CD4-positive, alpha-beta T cell treated with Interleukin-21 for 1 hour (primary cell): ENCODE measurements at regions not wholly inside any gene's neighbourhood (a gene's known extent, or its start where the extent isn't known, plus 50 kb on each side); places are given as distances from the start of the nearest gene placed in this dataset.

ENCODE experiments used
- DNase-seq: peaks from one replicate; pipeline ENCODE4 v3.0.0-alpha.2; 2020

DNA sequence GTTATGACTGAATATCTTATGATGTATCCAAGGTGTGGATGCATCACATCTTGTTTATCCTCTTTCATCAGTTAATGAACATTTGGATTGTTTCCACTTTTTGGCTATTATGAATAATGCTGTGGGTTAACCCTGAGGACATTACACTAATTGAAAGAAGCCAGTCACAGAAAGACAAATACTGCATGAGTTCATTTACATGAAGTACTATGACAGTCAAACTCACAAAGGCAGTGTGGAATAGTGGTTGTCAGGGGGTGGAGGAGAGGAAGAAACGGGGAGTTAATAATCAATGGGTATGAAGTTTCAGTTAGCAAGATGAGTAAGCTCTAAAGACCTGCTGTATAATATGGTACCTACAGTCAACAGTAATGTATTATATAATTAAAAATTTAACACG, 409.4 kb upstream of the CTNND2 start:
- DNase-seq, result no peak

DNA sequence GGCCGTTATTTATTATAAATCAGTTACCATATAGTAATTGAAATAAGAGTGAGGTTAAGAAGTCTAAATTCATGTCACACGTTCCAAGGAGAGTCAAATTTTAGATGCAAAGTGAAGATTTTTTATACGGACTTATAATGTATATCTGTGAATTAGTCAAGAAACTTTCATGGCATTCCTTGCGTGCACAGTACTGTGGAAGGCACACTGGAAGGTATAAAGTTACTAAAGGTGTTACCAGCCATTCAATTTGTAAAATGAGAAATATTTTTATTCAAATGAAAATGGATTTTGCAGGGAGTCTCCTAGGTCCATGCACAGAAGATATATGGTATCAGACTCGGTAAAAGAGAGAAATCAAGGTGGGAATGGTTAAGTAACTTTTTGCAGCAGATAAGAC, 408.1 kb upstream of the CTNND2 start:
- no peak for DNase-seq

DNA sequence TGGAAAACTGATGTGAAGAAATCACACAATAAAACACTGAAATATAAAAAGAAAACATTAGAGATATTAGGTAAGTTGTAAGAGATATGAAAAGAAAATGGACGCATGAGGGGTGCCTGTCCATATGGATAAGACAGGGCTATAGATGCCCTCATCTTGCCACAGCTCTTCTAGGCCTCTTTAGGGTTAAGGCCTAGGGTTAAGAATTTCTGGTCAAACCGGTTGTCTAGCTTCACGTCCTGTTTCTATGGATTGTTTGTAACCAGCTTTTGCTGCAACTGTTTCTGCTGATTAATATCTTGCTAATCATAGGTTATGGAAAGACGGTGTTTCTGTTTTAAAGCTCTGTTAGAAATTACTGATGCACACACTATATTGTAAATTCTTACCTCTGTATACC, 389.9 kb upstream of the CTNND2 start:
- DNase-seq, result no peak

DNA sequence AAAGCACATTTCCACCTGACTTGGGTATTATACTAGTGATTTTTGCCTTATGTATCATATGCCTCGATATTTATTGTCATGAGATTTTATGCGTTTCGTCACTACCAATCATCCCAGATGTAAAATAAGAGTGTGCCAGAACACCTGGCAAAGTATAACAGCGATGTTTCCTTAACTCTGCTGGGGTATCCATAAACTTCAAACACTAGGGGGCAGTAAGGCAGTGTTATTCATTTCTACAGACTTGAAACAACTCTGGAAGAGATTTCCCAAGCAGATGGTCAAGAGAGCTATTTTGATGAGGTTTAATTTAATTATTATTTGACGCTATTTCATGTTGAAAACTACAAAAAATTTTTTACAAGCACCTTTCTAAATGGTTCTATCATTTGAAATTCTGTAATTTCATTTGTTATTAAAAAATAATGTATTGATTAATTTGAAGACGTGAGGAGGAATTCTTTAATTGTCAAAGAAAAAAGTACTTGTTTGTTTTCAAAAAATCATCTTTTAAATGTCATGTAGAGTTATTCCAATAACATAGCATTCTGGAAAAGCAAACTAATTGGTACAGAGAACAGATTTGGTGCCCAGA, 388.5 kb upstream of the CTNND2 start:
- DNase-seq, result no peak

DNA sequence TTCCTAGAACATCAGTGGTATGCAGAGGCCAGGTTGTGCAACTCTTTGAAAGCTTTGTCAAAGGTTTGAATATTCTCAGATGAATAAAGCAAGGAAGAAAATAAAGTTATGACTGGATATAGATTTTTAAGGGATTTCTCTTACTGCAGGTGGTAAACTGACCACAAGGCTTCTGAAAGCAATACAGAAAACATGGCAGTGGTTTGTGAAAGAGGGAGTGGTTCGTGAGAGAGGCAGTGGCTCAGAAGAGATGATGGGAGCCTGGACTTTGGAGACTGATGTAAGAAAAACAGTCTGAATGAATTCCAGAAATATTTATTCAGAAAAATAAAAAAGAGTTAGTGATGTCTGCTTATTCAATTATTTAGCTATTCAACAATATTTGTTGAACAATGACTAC, 380.4 kb upstream of the CTNND2 start:
- no peak for DNase-seq

DNA sequence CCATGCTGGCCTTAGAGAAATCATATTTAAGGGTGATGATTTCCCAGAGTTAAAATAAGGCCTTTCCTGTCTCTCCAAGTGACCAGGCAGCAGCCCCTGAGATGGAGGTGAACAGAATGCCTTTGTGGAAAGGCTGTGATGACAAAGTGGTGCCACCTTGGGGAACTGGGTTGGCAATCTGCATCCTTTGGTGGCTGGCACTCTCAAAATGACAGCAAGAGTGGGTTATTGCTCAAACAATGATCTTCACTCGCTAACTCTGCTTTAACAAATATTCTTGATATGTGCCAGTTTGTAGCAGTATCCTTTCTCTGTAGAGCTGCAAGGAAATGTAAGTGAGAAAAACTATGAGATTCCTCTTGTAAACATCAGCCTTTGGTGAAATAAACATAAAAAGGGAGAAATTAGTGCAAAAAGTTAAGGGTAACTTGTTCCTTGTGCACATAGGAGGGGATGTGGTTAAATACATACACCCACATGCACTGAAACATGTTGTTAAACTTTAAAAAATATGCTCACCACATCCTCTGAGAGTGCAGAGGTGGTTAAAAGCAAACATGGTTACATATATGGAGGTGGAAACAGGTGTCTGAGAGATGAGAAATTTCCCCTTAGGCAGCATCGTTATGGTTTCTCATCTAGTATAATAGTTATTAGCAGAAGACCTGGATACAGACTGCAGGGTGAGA, 373.4 kb upstream of the CTNND2 start:
- no peak for DNase-seq

DNA sequence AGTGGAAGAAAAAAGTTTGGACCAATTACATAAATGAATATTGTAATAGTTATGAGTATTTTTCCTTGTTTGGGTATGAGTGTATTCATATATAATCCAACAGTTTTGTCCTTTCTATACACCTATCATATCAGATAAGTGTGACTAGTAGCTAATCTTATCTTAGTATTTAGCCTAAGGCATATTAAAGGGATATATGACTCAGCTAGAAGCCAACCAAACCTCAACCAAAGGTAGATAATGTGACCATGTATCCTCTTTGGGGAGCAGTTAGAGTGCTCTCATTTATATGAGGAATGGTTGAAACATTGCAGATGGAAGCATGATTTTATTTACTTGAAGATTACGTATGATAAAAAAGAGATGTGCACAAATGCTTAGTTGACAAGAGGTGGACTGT, 370.0 kb upstream of the CTNND2 start:
- DNase-seq, result no peak

DNA sequence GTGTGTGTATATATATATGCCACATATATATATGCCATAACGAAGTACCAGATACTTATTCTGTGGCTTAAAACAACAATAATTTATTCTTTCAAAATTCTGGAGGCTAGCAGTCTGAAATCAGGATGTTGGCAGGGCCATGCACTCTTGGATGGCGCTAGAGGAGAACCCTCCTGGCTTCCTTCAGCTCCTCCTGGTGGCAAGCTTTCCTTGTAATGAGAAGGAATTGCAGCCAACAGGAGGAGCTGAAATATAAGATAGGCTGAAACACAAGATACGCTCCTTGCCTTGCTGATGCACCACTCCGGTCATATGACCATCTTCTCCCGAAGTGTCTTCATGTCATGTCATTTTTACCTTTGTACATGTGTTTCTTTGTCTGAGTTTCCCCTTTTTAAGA, 368.1 kb upstream of the CTNND2 start:
- DNase-seq, result no peak

DNA sequence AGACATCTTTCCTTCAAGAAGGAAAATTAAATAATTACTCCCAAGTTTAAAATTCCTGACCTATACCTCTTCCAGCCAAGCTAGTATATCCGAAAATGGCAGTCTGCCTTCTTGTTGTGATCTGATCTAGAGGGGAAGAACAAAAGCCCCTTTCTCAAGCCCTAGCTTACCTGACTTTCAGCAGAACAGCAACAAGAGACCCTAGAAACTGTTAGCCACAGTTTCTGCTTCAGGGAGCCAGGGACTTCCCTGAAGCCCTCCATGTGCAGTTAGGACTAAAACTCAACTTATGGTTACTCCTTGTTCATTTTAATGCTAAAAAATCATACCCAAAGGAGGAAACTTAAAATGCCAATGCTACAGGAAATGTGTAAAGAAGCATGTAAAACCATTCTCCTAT, 366.7 kb upstream of the CTNND2 start:
- DNase-seq, result no peak

DNA sequence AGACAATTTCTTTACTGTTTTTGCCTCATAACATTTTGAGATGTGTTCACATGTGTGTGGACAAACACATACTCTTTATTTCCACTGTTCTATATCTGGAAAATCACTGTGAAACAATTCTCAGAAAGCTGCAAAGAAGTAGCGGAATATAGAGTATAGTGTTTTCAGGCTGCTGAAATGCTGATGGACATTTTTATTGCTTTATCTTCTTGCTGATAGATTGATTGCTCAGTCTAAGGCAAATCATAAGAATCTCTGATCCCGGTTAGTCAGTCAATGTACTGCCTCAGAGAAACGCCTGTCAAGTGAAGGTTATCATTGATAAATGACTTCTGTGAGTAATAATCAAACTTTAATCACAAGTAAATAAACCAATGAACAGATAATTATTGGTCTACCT, 364.9 kb upstream of the CTNND2 start:
- no peak for DNase-seq

DNA sequence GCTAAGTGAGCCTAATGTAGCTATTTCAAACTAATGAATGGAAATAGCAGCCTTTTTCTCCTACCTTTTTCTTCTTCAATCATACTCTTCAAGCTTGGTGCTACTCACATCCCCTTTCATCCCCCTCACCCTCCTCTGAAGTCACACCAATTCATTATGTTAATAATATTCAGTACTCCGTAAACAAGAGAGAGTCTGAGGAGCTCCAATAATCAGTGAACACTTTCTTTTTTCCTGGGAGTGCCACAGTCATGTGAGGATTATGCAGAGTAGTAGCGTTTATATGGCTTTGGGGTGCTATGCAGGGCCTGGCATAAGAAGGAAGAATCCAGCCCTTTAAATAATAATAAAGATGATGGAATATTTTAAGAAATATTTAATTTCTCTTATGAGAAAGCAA, 354.3 kb upstream of the CTNND2 start:
- DNase-seq, result no peak

DNA sequence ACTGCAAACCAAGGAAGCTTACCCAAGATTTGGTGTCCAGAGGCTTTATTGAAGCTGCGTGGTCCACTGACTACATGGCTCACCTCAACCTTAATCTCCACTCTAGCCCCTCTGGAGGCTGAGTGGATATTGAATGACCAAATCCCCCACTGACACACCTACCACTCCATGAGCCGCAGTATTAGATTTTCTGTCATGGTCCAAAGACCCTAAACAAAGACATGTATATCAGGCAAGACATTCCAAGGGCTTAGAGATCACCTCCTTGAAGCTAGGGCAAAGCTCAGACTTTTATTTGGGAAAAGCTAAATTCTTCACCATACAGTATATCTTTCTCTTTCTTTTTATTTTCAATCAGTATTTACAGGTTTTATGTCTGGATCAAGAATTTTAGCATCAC, 346.2 kb upstream of the CTNND2 start:
- no peak for DNase-seq

DNA sequence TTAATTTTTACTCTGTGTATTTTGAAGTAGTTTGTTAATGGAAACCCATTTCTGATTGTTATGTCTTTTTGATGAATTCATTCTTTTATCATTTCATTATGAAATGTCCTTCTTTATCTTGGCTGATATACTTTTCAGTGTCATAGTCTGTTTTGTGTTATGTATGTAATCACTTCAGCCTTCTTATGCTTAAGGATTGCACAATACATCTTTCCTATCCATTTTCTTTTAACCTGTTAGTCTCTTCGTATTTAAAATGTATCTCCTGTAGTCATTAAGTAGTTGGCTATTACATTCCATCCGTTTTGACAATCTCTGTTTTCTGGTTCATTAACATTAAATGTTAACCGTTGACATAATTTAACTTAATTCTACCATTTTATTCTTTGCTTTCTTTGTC, 344.6 kb upstream of the CTNND2 start:
- DNase-seq, result no peak

DNA sequence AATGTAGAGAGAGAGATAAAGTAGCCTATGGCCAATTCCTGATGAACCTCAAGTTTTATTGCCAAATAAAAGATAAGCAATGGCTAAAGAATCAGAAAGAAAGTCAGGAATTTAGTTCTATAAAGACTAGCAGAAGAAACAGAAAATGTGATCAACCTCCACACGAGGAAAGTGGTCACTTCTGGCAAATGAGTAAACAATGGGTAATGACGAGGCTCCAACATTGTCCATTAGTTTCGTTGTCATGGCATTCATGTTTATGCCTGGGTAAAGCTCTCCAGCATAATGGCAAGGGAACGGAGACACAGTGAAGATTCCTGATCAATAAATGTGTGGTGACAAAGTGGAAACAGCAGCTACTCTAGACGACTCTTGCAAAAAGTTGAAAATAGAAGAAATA, 341.8 kb upstream of the CTNND2 start:
- no peak for DNase-seq

DNA sequence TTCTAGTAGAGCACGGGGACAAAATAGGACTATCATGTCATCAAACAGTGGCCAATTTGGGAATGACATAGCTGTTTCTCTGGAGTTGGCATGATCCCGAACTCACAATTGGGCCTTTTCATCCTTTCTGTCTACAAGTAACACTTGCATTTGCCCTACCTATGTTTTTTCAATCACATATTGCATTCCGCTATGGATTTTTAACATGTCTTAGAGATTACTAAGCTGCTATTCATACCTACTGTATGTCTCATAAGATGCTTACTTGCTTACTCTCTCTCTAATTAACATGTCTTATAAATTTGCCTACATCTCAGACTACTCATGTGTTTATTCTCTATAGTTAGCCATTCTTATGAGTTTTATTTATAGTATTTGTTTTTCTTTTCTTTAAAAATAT, 341.2 kb upstream of the CTNND2 start:
- no peak for DNase-seq

DNA sequence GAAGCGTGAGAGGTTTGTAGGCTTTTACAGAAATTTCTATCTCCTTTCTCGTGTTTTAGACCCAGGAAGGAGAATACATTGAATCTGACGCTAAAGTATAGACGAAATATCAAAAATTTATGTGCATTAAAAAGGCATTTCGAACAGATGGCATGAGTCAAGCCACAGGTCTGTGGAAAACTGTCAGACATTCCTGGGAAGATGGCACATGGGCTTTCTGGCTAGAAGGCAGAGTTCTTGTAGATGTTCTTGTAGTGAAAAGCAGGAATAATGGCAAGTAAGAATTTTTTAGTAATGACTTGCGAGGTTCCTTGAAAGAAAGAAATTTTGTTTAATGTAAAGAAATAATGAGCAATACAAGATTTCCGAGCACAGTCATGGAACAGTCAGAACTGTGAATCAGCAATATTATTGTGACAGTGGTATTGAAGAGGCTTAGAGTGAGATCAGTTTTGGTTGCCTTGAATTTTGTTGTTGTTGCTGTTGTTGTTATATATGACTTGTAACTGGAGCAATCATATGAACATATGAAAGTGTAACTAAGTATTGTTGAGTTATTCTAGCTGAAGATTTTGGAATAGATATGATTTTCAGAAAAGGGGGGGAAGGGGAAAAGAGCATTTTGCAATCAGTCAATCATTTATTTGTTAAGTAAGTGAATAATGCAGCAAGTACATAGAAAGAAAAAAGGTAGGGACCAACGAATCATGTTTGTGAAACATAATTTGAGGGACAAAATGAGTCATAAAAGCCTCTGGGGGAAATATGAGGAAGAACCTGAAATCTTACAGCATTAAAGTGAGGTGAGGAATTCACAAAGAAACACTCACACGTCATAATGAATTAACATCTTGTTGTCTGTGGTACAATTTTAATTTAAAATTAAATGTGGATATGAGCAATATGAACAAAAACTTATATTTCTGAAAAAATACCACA, 339.0 kb upstream of the CTNND2 start:
- DNase-seq, result no peak

DNA sequence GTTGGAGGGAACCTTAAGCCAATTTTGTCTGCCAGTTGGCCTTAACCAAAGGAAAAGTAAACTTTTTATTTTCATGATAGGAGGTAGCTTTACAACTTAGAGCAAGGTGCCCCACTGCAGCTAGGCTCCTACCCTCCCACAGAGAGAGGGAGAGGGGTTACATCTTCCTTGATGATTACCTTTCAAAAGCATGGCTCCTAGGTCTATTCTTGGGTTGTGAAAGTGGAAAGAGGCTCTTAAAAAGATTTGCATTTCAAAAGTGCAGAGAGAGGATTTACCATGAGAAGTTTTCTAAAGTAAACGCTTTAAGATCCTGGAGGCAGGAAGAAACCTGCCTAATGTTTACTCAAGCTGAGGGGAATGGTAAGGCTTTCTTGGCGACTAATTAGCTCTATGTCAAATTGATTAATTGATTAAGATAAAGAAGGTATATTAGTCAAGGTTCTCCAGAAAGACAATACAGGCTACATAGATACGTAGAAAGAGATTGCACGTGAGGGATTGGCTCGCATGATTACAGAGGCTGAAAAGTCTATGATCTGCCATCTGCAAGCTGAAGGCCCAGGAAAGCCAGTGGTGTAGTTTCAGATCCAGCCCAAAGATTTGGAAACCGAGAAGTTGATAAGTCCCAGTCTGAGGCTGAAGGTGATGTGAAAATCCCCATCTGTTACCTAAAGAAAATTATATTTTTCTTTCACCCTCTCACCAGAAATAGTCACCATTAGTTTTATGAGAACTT, 333.8 kb upstream of the CTNND2 start:
- no peak for DNase-seq

DNA sequence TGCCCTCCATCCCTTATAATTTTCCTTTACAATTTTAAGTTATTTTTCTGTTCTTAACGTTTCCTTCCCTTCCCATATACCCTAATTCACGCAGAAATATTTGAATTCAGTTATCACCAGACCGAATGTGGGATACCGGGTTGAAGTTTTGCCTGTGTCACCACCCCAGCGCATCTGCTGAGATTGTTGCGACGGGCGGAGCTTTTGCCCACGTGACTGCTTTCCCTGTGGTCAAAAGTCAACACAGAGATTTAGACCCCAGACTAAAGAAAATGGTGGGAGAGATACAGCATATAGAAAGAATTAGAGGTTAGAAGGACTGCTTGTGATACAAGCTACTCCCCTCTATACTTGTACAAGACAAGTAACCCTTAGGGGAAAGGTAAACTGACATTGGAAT, 326.4 kb upstream of the CTNND2 start:
- no peak for DNase-seq

DNA sequence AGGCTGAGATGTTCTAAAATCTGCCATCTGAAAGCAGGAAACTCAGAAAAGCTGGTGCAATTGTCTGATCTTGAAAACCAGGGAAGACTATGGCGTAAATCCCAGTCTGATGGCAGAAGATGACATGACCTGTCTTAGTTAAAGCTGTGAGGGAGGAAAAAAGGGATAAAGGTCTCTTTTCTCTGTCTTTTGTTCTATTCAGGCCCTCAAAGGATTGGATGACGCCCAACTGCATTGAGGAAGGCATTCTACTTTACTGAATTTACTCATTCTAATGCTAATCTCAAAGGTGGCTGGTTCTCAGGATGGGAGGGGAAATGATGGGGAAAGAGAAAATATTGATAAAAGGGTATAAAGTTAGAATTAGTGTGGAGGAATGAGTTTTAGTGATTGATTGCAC, 312.8 kb upstream of the CTNND2 start:
- DNase-seq, result no peak

DNA sequence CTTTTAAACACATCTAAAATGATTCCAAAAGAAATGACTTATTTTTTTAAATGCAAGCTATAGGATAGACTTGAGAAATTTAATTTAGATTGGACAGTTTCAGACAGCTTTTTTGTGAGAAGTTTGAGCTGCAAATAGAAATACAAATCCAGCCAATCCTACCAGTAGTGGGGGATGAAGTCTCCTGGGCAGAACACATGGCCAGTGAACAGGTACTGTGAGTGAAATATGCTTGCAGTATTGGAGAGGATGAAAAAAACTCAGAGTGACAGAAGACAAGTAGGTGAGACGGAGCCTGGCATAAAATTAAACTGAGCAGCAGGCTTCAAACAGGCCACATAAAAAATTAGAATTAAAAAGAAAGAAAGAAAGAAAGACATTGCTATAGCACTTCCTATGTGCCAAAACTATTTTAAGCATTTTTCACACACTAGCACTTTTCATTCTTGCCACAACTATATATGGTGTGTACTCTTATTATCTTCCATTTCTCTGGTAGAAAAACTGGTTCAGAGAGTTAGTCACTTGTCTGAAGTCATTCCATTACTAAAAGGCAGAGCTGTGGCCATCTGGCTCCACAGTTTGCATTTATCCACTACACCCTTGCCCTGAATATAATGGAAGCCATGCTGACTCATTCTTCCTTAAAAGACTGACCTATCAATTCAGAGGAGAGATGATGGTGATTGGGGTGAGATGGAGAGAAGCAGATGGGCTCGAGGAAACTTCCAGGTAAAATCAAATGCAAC, 310.2 kb upstream of the CTNND2 start:
- no peak for DNase-seq

DNA sequence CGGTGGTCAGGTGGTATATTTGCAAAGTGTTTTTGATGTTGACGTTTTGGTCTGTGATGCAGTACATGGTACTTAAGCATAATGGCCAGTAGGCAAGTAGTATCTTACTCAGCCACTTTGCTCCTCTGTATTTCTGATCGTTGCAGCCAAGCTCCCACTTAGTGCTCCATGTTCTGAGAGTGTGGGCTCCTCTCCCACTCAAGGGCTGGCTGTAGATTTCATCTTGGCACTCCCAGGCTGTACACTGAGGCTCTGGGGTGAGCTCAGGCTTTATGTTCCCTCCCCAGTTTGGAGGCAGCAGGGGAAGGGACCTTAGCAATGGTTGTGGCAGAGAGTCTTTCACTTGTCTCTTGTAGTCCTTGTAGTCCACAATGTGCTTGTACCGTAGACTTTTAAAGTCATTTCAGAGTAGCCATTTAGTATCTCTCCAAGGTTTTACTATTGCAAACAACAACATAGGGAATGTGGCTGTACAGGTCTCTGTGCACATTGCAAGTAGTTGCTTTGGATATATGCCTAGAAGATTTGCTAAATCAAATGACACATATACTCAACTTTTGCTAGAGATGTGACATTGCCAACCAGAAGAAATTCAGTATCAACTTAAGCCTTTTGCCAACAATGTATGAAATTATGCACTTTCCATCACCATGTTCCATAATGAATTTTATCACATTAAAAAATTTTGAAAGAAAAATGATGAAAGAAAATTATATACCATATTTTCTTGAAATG, 304.3 kb upstream of the CTNND2 start:
- DNase-seq, result no peak

DNA sequence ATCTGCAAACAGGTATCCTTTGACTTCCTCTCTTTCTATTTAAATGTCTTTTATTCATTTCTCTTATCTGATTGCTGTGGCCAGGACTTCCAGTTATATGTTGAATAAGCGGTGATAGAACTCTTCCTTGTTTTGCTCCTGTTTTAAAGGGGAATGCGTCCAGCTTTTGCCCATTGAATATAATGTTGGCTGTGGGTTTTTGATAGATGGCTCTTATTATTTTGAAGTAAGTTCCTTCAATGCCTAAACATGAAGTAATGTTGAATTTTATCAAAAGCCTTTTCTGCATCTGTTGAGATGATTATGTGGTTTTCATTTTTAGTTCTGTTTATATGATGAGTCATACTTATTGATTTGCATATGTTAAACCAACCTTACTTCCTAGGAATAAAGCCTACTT, 300.5 kb upstream of the CTNND2 start:
- no peak for DNase-seq
